DMS79 treated with DMSO at 0.1 percent for 48 hours (cell line): ENCODE measurements at regions not wholly inside any gene's neighbourhood (a gene's known extent, or its start where the extent isn't known, plus 50 kb on each side); places are given as distances from the start of the nearest gene placed in this dataset.

ENCODE experiments used
- DNase-seq: peaks from one replicate; lab custom pipeline; 2025; lab: John Stamatoyannopoulos, UW

DNA sequence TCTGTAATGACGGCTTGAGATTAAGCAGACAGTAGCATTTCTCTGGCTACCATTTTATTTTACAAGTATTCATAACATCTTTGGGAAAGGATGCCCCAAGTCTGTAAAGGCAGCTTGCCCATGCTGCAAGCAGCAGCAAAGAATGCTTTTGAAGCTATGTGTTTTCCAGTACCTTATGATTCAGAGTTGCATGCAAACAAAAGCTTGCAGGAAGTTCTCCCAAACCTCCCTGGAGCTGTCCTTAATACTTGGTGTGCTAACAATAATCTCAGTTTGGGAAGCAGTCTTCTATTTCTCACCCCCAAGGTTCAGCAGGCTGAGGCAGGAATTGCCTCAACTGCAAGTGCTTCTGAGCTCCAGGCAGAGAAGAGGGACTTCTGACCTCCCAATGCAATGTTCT lies 60.8 kb downstream of the CCNA1 start:
- DNase-seq, result no peak

DNA sequence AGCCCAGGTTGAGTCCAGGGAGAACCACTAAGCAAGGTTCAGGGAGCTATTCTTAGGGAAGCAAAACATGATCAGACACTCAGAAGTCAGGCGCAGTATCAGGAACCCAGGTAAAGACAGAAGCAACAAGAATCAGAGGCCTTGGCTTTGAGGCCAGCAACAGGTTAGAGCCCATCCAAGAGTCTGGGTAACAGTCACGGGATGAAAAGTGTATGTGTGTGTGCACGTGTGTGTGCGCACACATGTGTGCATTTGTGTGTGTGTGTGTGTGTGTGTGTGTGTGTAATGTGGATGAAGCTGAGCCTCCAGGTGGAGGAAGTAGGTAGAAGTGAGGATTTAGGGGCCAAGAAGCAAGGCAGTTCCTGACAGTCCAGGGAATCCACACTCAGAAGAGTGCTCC lies 63.1 kb downstream of the CCNA1 start:
- no peak for DNase-seq

DNA sequence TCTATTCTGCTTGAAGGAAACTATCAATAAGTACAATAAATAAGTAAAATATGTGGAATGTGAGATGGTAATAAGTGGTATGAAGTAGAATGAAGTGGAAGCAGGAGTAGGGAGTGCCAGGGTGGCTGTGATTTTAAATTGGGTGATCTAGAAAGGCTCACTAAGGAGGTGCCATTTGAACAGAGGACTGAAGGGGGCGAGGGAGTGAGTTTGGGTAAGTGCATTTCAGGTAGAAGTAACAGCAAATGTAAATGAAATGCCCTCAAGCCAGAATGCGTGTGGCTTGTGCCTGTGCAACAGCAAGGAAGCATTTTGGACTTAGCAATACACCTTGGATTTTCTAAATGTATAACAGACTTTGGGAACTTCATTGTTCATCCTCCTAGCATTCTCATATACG lies 77.1 kb downstream of the CCNA1 start:
- DNase-seq, result peak; percentile 28

- DNase-seq, result no peak
Observed at GRCh38 chr13:36512771-36513170, 80.5 kb downstream of the CCNA1 start.

GRCh38 chr13:36513266-36513665 lies 81.0 kb downstream of the CCNA1 start:
- DNase-seq, result no peak

DNA sequence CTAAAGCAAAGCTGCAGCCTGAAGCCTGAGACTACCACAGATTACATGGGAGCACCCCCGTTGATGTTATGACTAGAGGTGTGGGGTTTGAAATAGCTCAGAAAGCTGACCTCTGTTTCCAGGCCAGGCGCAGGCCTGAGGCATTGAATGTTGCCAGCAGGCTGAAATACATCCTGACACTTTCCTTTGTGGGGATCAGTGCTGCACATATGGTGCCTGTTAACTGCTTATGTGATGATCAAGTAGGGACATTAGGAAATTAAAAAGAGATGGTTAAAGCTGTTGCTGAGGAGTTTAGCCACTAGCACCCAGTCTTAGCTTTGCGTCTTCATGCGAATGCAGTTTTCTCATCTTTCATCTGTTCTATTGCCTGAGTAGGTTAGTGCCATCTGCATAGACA lies 83.2 kb downstream of the CCNA1 start:
- no peak for DNase-seq

DNA sequence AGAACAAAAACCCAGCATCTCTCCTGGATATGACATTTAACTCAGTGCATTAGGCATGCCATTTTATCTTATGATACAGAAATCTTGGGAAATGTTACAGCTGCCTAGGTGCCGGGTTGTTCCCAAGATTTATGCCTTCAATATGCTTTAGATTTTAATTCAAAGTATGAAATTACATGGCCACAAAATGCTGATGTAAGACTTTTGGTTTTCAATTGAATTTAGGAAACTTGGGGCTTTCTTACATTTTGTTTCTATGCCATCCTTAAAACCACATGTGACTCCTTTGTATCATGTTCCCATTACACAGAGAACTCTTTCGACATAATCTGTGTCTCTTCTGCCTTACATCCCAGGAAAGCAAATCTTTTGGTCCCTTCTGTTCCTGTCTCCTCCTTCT lies 83.9 kb downstream of the CCNA1 start:
- no peak for DNase-seq

- no peak for DNase-seq
Observed at GRCh38 chr13:36518707-36519106, 86.4 kb downstream of the CCNA1 start.

GRCh38 chr13:36519432-36519831 lies 87.1 kb downstream of the CCNA1 start:
- no peak for DNase-seq

GRCh38 chr13:36520111-36520510 lies 87.8 kb downstream of the CCNA1 start:
- DNase-seq, result no peak

DNA sequence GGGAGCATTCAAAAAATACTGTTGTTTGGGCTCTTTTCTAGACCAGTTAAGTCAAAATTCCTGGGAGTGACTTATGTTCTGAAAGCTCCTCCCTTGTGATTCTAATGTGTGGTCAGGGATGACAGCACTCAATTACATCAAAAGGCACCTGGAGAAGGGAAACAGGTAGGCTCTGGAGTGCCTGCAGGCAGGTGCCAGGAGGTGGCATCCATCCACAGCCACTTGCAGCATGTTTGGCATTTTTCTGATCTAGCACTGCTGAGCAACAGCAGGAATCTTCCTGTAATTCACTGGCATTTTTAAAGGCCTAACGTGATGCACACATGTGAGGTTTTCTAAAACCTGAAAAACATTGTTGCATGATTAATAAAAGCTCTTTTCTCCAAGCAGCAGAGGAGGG lies 94.6 kb downstream of the CCNA1 start:
- DNase-seq, result peak; percentile 50

- DNase-seq, result no peak
Observed at GRCh38 chr13:36528105-36528504, 95.8 kb downstream of the CCNA1 start.

GRCh38 chr13:36530050-36530789 lies 97.9 kb downstream of the CCNA1 start:
- DNase-seq, result peak; percentile 81

DNA sequence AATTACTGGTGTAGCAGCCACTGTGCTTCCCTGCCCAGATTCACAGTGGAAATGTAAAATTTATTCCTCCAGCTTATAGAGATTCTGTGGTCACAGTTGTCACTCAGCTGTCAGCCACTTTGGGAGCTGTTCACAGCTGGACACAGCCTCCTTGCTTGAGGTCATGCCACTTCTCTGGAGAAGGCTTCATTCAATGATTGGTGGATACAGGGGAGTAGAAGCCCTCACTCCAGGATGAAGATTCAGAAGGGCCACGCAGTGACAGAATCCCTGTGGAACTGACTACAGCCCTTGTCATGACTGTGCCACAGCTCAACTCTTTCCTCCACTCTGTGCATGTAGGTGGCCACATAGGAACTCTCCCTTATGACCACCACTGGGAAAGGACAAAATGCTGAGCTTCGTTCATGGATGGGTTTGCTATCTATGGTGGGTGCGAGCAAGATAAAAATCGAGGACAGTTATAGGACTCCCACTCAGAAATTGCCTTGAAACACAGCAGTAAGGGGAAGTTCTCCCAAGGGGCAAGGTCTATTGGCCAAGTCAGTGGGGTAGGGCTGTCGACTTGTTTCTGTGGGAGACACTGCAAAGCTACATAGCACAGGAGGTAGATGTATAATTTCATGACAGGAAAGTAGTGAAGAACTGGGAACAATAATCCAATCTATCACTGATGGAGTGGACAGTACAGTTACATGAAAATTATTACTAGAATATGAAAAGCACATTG lies 98.7 kb downstream of the CCNA1 start:
- DNase-seq, result no peak

- DNase-seq, result peak; percentile 63
Observed at GRCh38 chr13:36531746-36532486, 99.6 kb downstream of the CCNA1 start.

- no peak for DNase-seq
Observed at GRCh38 chr13:36533806-36534205, 101.5 kb downstream of the CCNA1 start.

DNA sequence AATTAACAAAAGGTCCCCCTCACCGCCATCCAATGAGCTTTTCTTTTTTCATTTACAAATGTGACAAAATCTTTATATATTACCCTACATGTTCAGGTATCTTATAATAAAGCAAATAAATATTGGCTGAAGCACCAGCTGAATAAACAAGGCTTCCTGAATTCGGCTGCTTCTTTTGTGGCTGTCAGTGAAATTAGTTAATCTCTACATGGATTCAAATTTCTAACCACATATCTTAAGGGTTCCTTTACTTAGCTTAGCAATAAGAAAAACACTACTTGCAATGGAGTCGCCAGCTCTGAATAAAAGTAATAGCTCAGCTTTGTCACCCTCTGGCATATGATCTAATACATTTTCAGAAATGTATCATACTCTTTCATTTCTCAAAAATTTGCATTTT lies 104.3 kb downstream of the CCNA1 start:
- DNase-seq, result no peak

DNA sequence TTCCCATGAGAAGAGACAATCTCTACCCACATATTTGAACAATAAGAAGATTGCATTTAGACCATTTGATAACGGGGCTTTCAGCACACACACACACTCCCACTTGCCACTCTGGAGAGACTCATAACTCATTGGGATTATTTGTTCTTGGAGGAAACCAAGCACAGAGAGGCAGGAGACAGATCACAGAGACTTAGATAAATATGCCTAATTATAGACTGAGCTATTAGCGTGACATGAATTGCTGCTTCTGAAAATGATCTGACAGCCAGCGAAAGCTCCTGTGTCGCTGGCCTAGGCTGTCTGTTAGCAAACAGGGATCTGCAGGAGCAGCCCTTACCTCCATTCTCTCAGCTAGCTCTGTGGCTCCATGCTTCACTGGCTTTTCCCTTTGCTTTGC lies 111.4 kb downstream of the CCNA1 start:
- peak; percentile 55 for DNase-seq

- DNase-seq, result peak; percentile 75
Observed at GRCh38 chr13:36548129-36548528, 115.8 kb downstream of the CCNA1 start.

DNA sequence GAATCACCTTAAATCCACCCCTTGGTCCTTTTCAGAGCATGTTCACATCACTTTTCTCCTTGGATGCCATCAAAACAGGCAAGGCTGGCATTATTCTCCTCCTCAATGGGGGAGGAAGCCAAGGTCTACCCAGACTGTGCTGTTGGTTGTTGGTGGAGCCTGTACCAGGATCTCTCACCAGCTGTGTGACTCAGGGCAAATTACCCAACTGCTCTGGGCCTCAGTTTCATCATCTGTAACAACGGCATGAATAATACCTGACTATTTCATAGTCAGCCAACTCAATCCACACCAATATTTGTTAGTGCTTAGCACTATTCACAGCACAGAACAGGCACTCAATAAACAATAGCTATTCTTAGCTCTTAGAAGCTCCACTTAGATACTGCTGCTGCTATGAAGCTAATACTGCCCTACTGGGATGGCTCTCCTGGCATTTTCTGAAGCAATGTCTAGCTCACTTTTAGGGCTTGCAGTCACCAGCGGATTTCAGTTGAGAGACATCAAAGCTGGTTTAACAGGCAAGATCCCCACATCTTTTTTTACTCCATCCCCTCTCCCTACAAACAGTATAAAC lies 116.9 kb downstream of the CCNA1 start:
- no peak for DNase-seq

- DNase-seq, result peak; percentile 53
Observed at GRCh38 chr13:36549755-36550154, 117.5 kb downstream of the CCNA1 start.

DNA sequence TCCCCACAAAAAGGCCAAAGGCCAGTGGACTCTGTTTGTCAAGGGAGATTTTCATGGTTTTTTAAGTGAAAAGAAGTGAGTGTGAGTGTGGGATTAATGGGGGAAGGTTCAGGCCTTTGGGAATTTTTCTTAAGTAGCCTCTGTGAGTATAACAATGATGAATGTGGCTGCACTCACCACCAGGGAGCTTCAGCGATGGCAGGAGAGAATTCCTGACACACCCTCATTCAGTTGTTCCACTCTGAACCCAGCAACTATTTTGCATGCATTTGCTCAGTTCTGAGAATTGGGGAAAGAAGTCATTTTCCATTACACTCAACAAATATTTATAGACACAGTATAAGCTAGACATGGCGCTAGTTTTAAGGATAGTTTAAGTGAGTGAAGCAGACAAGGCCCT lies 117.9 kb downstream of the CCNA1 start:
- no peak for DNase-seq

- no peak for DNase-seq
Observed at GRCh38 chr13:36551445-36551844, 119.2 kb downstream of the CCNA1 start.
